Fibroblast of lung (primary cell): ENCODE measurements at regions not wholly inside any gene's neighbourhood (a gene's known extent, or its start where the extent isn't known, plus 50 kb on each side); places are given as distances from the start of the nearest gene placed in this dataset.

Experiments
- CTCF ChIP-seq, 2 donors: IDR thresholded peaks in 1 of 2; conservative IDR thresholded peaks in 1 of 2; 1 replicate in 1 of 2; 2 replicates in 1 of 2; pipeline ENCODE4 v1.5.1; 2011 to 2012; ENCODE audit warnings: low read length in 2 of 2, control low read depth in 1 of 2, inconsistent platforms in 1 of 2, low read depth in 1 of 2, mild to moderate bottlenecking in 1 of 2
- EZH2 ChIP-seq: IDR thresholded peaks from 2 replicates; pipeline ENCODE4 v1.5.1; 2012; ENCODE audit warnings: low read length, control low read depth, mild to moderate bottlenecking; ENCODE audit errors: missing control alignments

GRCh38 chr4:37757761-37758160 is 68.7 kb upstream of the PGM2 start:
- TF ChIP-seq CTCF (conservative IDR thresholded peaks at IDR 0.05 in 1 of 2, IDR thresholded peaks at IDR 0.05 in 1 of 2; ENCODE audit: low read depth in 1 of 2, low read length in 2 of 2): no peak
- TF ChIP-seq EZH2: no peak
